Naive thymus-derived CD8-positive, alpha-beta T cell (primary cell): ENCODE measurements at regions not wholly inside any gene's neighbourhood (a gene's known extent, or its start where the extent isn't known, plus 50 kb on each side); places are given as distances from the start of the nearest gene placed in this dataset.

Experiments
- ATAC-seq, 2 donors: fragments of 150-1000 bp; cut with Tn5 transposase in 1 of 2; sonication (Bioruptor Pico), chemical (Tn5 transposase) in 1 of 2; 1 replicate in 1 of 2; 2 replicates in 1 of 2; pipeline ENCODE4 v1.10.0; 2021; ENCODE audit warnings: mild to moderate bottlenecking in 2 of 2, moderate library complexity in 2 of 2
- POLR2A ChIA-PET: fragments of 350-600 bp; sonication (Branson Sonifier 250); formaldehyde crosslinking; loops from one replicate; lab custom pipeline; 2021; ENCODE audit warnings: antibody characterized with exemption; lab: Charles Lee
- DNase-seq, 10 donors: peaks; one replicate each; pipeline versions ENCODE4 v3.0.0 to v3.0.0-alpha.2; 2020 to 2022
- H3K27ac Mint-ChIP-seq, 10 donors: one replicate each; pipeline ENCODE4 v1.8.0; 2020 to 2022; ENCODE audit warnings: mild to moderate bottlenecking in 10 of 10, mixed read lengths in 10 of 10, moderate library complexity in 4 of 10, inconsistent platforms in 1 of 10
- H3K27me3 Mint-ChIP-seq, 5 donors: one replicate each; pipeline ENCODE4 v1.8.0; 2021 to 2022; ENCODE audit warnings: mixed read lengths in 5 of 5
- H3K36me3 Mint-ChIP-seq, 3 donors: one replicate each; pipeline ENCODE4 v1.8.0; 2020 to 2022; ENCODE audit warnings: mixed read lengths in 3 of 3, mild to moderate bottlenecking in 2 of 3, inconsistent platforms in 1 of 3
- H3K4me1 Mint-ChIP-seq, 4 donors: one replicate each; pipeline ENCODE4 v1.8.0; 2021 to 2022; ENCODE audit warnings: mixed read lengths in 4 of 4
- H3K4me3 Mint-ChIP-seq, 10 donors: one replicate each; pipeline ENCODE4 v1.8.0; 2020 to 2022; ENCODE audit warnings: mild to moderate bottlenecking in 10 of 10, mixed read lengths in 10 of 10, moderate library complexity in 6 of 10, inconsistent platforms in 1 of 10
- H3K9me3 Mint-ChIP-seq, 9 donors: one replicate each; pipeline ENCODE4 v1.8.0; 2020 to 2022; ENCODE audit warnings: mixed read lengths in 9 of 9, mild to moderate bottlenecking in 3 of 9, inconsistent platforms in 1 of 9, moderate library complexity in 1 of 9

DNA sequence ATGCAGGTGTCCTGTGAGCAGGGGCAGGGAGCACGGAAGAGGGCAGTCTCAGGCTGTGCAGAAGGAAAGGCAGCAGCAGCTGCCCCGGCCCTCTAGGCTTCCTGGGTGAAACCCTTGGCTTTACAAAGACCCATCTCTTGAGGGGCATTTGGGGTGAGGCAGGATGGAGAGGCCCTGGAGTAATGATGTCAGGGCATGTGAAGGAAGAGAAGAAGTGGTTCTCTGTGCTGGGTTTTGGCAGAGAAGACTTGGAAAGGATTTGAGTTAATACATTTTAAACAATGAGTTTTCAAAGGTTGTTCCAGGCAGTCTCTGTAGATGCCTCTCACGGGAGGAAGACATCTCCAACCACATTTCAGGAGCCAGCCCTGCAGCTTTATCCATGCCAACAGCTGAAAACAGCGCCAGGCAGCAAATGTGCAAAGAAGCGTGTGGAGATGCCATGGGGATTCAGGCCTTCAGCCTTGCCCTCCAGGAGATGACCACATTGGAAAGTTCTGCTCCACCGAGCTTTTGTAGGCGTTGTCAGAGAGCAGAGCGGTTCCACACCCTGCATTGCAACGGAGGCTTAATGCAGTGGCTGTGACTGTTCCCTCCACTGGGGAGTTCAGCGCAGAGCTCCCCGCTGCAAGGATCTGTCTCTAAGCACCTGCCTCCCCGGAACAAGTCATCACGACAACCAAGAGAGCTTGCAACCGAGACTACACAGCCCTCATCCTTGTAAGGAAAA, 322.8 kb downstream of the UQCRFS1 start:
- H3K4me3 Mint-ChIP-seq, result no peak overlapping the region
- peaks cover 0 to 15% (median 7%) of the 10 kb centered on the region in 5 donors for H3K27me3 Mint-ChIP-seq
- no peaks in the 10 kb centered on the region for H3K4me1 Mint-ChIP-seq
- H3K9me3 Mint-ChIP-seq, result peaks cover 0 to 2% (median 0%) of the 10 kb centered on the region in 9 donors
- ATAC-seq (no peak), DNase-seq (no peak)
- H3K27ac Mint-ChIP-seq, result no peak overlapping the region
- POLR2A ChIA-PET, result no interaction called here
- no peaks in the 10 kb centered on the region for H3K36me3 Mint-ChIP-seq

- no peaks in the 10 kb centered on the region for H3K4me1 Mint-ChIP-seq
- ATAC-seq, result no peak
- no peak overlapping the region for H3K27ac Mint-ChIP-seq
- H3K4me3 Mint-ChIP-seq, result no peak overlapping the region
- H3K27me3 Mint-ChIP-seq, result peaks cover 1 to 23% (median 14%) of the 10 kb centered on the region in 5 donors
- POLR2A ChIA-PET, result no interaction called here
- peaks cover 0 to 2% (median 0%) of the 10 kb centered on the region in 9 donors for H3K9me3 Mint-ChIP-seq
- no peak for DNase-seq
- no peaks in the 10 kb centered on the region for H3K36me3 Mint-ChIP-seq
Measured at GRCh38 chr19:28887920-28888618, 324.9 kb downstream of the UQCRFS1 start.

DNA sequence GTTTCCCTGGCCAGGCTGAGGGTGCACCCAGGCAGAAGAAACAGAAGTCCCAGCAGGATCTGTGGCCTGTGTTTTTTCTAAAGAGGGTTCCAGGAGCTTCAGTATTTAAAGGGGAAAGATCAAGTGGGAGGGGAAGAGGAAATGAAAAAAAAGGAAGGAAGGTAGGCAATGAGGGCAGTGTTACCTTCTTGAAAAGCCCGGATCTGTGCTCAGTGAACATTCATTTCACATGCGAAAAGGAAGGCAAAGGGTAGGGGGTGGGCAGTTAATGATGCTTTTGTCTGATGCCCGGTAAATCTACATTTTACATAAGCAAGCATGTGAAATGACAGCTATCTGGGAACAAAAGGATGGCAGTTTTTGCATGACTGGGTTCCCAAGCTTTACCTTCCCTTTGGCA, 326.2 kb downstream of the UQCRFS1 start:
- no peaks in the 10 kb centered on the region for H3K36me3 Mint-ChIP-seq
- H3K27ac Mint-ChIP-seq, result no peak overlapping the region
- peaks cover 1 to 25% (median 20%) of the 10 kb centered on the region in 5 donors for H3K27me3 Mint-ChIP-seq
- no peak for DNase-seq
- POLR2A ChIA-PET, result no interaction called here
- peaks cover 0 to 2% (median 0%) of the 10 kb centered on the region in 9 donors for H3K9me3 Mint-ChIP-seq
- no peaks in the 10 kb centered on the region for H3K4me1 Mint-ChIP-seq
- ATAC-seq, result no peak
- no peak overlapping the region for H3K4me3 Mint-ChIP-seq

DNA sequence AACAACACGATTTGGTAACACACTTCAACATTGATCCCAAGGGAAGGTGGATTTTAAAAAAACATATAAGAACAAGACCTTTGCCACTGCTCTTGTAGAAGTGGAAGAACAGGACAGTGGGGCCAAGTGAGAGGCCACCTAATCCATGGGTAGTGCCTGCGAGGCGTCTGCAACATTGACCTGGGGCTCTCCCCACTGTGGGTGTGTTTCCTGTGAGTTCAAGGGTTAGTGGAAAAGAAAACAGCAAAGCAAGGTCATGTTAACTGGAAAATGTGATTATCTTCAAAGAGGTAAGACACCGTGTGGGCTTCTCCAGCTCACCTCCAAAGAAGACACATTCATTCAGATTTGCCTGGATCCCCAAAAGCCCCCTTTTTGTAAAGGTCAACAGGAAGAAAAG, 327.0 kb downstream of the UQCRFS1 start:
- Mint-ChIP-seq H3K9me3 (peaks cover 0 to 2% (median 0%) of the 10 kb centered on the region in 9 donors), H3K36me3 (no peaks in the 10 kb centered on the region), H3K27ac (no peak overlapping the region), H3K27me3 (peaks cover 1 to 28% (median 22%) of the 10 kb centered on the region in 5 donors), H3K4me1 (no peaks in the 10 kb centered on the region), H3K4me3 (no peak overlapping the region)
- ATAC-seq, result no peak
- POLR2A ChIA-PET, result no interaction called here
- no peak for DNase-seq

DNA sequence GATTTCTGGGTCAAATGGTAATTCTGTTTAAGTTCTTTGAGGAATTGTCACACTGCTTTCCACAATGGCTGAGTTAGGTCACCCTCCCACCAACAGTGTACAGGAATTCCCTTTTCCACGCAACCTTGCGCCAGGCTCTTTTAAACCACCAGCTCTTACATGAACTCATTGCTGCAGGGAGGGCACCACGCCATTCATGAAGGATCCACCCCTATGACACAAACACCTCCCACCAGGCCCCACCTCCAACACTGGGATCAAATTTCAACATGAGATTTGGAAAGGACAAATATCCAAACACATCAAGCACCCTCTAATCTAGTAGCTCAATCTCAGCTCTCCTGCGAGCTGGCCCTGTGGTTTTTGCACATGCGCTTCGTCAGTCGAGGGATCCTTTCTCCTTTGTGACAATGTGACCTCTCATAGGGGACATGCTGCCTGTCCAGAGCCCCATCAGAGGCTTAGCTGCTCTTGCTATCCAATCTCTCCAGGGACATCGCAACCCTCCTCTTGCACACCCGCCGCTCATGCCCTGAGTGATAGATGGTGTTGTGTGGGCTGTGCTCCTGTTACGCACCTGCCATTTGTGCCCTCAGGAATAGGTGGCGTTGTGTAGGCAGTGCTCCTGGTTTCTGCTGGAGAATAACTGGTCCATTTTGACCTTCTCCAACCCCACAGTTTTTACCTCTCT, 328.0 kb downstream of the UQCRFS1 start:
- H3K27me3 Mint-ChIP-seq, result peaks cover 1 to 28% (median 22%) of the 10 kb centered on the region in 5 donors
- POLR2A ChIA-PET, result no interaction called here
- ATAC-seq (no peak), DNase-seq (no peak)
- no peaks in the 10 kb centered on the region for H3K4me1 Mint-ChIP-seq
- no peak overlapping the region for H3K4me3 Mint-ChIP-seq
- peak overlapping the region in 1 of 10 donors; percentile 13 for H3K27ac Mint-ChIP-seq
- no peaks in the 10 kb centered on the region for H3K36me3 Mint-ChIP-seq
- H3K9me3 Mint-ChIP-seq, result peaks cover 0 to 2% (median 0%) of the 10 kb centered on the region in 9 donors

- peaks cover 1 to 27% (median 13%) of the 10 kb centered on the region in 5 donors for H3K27me3 Mint-ChIP-seq
Measured at GRCh38 chr19:28883241-28883693, 329.7 kb downstream of the UQCRFS1 start.

DNA sequence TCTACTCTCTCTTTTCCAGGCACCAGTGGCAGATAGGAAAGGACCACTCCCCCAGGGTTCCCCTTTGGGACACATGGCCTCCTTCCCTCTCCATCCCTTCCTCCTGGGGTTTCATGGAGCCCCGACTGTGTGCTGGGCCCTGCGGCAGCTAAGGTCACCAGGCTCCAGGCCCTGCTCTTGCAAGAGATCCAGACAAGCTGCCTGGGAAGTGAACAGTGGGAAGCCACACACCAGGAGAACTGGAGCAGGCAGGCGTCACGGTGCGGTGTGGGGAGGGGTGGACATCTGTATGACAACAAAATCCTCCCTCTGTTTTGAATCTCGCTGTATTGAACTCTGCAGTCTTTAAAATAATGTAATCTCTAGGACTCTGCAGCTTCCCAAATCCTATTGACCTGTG, 330.1 kb downstream of the UQCRFS1 start:
- H3K9me3 Mint-ChIP-seq, result no peaks in the 10 kb centered on the region
- H3K4me3 Mint-ChIP-seq, result no peak overlapping the region
- no peak for DNase-seq
- no peaks in the 10 kb centered on the region for H3K4me1 Mint-ChIP-seq
- H3K27ac Mint-ChIP-seq, result no peak overlapping the region
- POLR2A ChIA-PET, result no interaction called here
- ATAC-seq, result no peak
- peaks cover 1 to 27% (median 12%) of the 10 kb centered on the region in 5 donors for H3K27me3 Mint-ChIP-seq
- H3K36me3 Mint-ChIP-seq, result no peaks in the 10 kb centered on the region

More at GRCh38 chr19:28883241-28883693, 329.7 kb downstream of the UQCRFS1 start:
- DNase-seq (no peak), ATAC-seq (no peak)
- POLR2A ChIA-PET, result no interaction called here
- Mint-ChIP-seq H3K4me1 (no peaks in the 10 kb centered on the region), H3K4me3 (no peak overlapping the region), H3K36me3 (no peaks in the 10 kb centered on the region), H3K9me3 (no peaks in the 10 kb centered on the region), H3K27ac (peak overlapping the region in 1 of 10 donors; percentile 5)

- ATAC-seq, result no peak
- POLR2A ChIA-PET, result no interaction called here
- peaks cover 1 to 27% (median 8%) of the 10 kb centered on the region in 5 donors for H3K27me3 Mint-ChIP-seq
Measured at GRCh38 chr19:28881616-28882015, 331.3 kb downstream of the UQCRFS1 start.

GRCh38 chr19:28880735-28881401, 332.1 kb downstream of the UQCRFS1 start:
- Mint-ChIP-seq H3K9me3 (no peaks in the 10 kb centered on the region), H3K4me1 (no peaks in the 10 kb centered on the region), H3K36me3 (no peaks in the 10 kb centered on the region), H3K4me3 (no peak overlapping the region), H3K27ac (no peak overlapping the region), H3K27me3 (peaks cover 1 to 27% (median 8%) of the 10 kb centered on the region in 5 donors)
- POLR2A ChIA-PET, result no interaction called here
- DNase-seq, result no peak
- ATAC-seq, result no peak

More at GRCh38 chr19:28881616-28882015, 331.3 kb downstream of the UQCRFS1 start:
- no peak overlapping the region for H3K4me3 Mint-ChIP-seq
- no peaks in the 10 kb centered on the region for H3K4me1 Mint-ChIP-seq
- no peaks in the 10 kb centered on the region for H3K36me3 Mint-ChIP-seq
- DNase-seq, result no peak
- no peak overlapping the region for H3K27ac Mint-ChIP-seq
- H3K9me3 Mint-ChIP-seq, result no peaks in the 10 kb centered on the region

GRCh38 chr19:28878862-28879566, 333.9 kb downstream of the UQCRFS1 start:
- POLR2A ChIA-PET, result interaction anchor here (0.7 kb wide), 1 partner anchor 811 kb away, joined by 3 read pairs; no protein-coding TSS in a partner anchor
- H3K27me3 Mint-ChIP-seq, result peaks cover 0 to 13% (median 4%) of the 10 kb centered on the region in 5 donors
- no peak for ATAC-seq

DNA sequence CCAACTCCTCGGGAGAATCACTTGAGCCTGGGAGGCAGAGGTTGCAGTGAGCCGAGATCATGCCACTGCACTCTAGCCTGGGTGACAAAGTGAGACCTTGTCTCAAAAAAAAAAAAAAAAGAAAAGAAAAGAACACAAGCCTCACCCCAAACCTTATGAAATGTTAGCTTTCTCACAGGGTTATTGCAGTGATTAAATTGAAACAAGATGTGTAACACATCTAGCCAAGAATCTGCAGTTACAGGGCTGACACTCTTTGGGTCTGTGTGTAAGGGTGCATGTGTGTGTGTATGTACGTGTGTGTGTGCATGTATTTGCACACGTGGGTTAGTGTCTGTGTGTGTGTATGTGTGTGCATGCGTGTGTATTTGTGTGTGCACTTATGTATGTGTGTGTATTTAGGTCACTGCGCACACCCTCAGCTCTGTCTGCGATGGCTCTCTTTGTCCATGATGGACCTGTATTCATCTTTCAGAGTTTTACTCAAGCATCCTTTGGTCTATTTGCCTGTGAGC, 336.3 kb downstream of the UQCRFS1 start:
- no peaks in the 10 kb centered on the region for H3K4me1 Mint-ChIP-seq

More at GRCh38 chr19:28878862-28879566, 333.9 kb downstream of the UQCRFS1 start:
- Mint-ChIP-seq H3K9me3 (peaks cover 0 to 4% (median 0%) of the 10 kb centered on the region in 9 donors), H3K4me1 (no peaks in the 10 kb centered on the region), H3K4me3 (no peak overlapping the region), H3K27ac (peak overlapping the region in 1 of 10 donors; percentile 71), H3K36me3 (no peaks in the 10 kb centered on the region)
- peak in 8 of 10 donors; percentile 10 to 45 (median 34) for DNase-seq

More for the DNA sequence above, 336.3 kb downstream of the UQCRFS1 start:
- H3K4me3 Mint-ChIP-seq, result no peak overlapping the region
- peaks cover 0 to 4% (median 0%) of the 10 kb centered on the region in 9 donors for H3K9me3 Mint-ChIP-seq
- POLR2A ChIA-PET, result no interaction called here
- no peaks in the 10 kb centered on the region for H3K36me3 Mint-ChIP-seq
- peaks cover 0 to 11% (median 3%) of the 10 kb centered on the region in 5 donors for H3K27me3 Mint-ChIP-seq
- H3K27ac Mint-ChIP-seq, result no peak overlapping the region
- DNase-seq (no peak), ATAC-seq (no peak)
